HL-60/S4 treated with phorbol 12-myristate 13-acetate at 8.2 ng/mL for 4 days and 3 days (cell line): ENCODE measurements at regions not wholly inside any gene's neighbourhood (a gene's known extent, or its start where the extent isn't known, plus 50 kb on each side); places are given as distances from the start of the nearest gene placed in this dataset.

Experiments used
- in situ Hi-C: fragments of 300-500 bp; cut with MboI; formaldehyde crosslinking; loops from 2 replicates; pipeline ENCODE4 v1.15.0; 2022; ENCODE audit warnings: low sequenced_read_pairs

DNA sequence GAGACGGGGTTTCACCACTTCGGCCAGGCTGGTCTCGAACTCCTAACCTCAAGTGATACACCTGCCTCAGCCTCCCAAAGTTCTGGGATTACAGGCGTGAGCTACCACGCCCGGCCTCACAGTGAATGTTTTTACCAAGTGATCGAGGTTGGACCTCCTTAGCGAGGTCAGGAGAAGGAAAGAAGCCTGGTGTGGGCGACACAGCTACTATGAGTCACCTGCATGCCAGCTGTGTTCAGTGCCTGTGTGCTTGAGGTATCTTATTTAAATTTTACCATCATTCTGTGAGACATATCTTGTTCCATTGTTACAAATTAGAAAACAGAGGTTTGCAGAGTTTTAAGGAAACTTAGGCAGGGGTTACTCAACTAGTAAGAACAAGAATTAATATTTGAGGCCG, 174.8 kb upstream of the DYNLRB2 start:
- in situ Hi-C loops, result no loop called here

DNA sequence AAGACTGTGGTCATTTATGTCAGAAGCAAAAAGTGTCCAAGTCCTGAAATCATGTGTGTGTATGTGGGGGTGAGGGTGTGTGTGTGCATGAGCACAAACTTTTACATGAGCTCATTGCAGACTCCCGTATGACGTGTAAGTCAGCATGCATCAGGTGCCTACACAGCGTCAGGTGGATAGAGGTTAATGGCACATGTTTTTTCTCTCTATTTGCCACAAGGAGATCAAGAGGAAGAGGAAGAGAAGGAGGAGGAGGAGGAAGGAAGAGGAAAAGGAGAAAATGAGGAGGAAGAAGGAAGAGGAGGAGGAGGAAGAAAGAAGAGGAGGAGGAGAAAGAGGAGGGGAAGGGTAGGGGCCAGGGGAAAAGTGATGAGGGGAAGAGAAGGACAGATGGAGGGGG, 178.0 kb upstream of the DYNLRB2 start:
- in situ Hi-C loops, result no loop called here

DNA sequence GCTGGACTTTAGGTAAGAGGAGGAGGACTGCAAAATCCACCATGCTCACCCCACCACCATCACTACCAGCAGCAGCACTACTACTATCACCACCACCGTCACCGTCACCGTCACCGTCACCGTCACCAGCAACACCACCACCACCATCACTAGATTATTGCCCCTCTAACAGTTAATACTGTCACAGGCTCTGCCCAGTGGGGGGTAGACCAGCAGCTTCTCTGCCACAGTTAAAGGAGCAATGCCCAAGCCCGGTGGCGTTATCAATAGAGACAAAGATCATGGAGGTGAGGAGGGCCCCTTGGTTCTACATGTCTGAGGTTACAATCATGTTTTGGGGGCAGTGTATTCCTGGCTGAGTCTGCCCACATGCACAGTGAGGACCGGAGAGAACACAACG, 184.4 kb upstream of the DYNLRB2 start:
- in situ Hi-C loops, result no loop called here

DNA sequence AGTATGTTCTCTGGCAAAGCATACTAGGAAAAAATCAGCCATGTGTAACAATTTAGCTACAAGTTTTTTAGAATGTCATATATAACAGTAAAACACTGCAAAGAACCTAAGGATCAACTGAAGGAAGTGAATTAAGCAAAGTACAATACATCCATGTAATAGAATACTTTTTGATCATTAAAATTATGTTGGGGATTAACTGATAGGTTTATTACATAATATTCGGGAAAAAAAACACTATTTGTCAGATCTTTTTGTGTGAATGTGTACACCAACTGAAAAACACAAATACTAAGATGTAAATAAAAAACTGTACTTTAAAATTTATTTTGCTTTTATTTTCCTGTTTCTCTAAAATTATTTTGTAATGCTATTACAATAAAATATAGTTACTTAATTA, 185.5 kb upstream of the DYNLRB2 start:
- in situ Hi-C loops, result no loop called here

- in situ Hi-C loops, result no loop called here
Measured at GRCh38 chr16:80350061-80350460, 190.7 kb upstream of the DYNLRB2 start.

- in situ Hi-C loops, result no loop called here
Measured at GRCh38 chr16:80347900-80348299, 192.9 kb upstream of the DYNLRB2 start.

DNA sequence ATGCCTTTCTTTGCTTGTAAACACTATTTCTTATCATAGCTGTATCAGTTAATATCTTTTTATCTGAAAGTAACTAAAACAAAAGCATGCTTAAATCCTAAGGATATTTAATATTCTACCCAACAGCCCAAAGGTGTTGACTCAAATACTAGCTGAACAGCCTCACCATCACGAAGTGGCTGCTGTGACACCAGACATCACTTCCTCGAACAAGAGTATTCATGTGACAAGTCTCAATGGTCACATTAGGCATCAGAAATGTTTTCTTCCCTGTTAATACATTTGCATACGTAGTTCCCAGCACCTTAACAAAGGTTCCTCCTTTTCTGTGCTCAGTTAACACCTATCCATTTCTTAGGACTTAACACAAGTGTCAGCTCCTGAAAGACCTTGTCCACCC, 193.8 kb upstream of the DYNLRB2 start:
- in situ Hi-C loops, result no loop called here

GRCh38 chr16:80346111-80346632, 194.6 kb upstream of the DYNLRB2 start:
- in situ Hi-C loops, result no loop called here

DNA sequence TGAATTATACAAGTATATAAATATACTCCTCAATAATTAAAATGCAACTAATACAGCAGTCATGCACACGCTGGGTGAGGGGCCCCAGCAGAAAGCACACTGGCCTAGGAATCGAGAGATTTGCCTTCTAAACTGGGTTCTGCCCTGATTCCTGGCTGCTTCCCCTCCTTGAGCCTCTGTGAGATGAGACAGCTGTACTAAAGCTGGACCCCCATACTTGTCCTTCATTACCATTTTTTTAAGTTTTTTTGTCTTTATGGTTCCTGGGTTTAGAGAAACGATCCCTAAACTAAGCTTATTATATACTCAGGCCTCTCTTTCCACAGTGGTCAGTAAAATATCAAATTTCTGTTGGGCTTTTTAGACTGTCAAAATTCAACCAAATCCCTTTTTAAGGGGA, 195.1 kb upstream of the DYNLRB2 start:
- in situ Hi-C loops, result no loop called here

DNA sequence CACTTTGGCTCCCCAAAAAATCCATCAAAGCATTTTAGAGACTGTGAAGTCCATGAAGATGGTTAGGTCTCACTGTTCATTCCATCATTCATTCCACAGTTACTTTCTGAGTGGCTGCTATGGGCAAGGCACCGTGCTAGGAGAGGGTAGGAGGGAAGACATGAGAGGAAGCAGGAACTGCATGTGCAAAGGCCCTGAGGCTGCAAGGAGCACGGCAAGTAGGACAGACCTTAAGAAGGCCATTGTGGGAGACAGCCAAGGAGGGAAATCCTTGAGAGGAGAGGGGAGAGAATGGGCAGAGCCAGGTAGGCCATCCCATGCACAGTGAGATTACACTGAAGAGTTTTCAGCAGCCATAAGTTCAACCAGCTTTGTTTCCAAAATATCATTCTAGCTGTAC, 196.2 kb upstream of the DYNLRB2 start:
- in situ Hi-C loops, result no loop called here

DNA sequence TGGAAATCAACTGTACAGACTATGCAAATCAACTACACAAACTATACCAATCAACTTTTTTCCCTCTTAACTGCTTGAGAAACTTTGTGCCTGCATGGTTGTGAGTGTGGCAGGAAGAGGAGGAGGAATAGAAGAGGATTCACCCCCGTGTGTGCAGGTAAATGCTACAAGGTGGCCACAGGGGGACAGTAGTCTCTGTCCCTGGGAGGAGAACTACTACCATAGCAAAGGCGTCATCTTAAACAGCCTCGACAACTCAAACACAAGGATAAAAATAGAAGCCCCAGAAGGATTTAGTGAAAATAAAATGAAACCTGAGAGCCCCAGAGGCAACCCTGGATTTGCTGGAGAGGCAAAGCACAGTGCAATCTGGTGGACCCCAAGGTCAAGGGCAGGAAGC, 199.5 kb upstream of the DYNLRB2 start:
- in situ Hi-C loops, result no loop called here

DNA sequence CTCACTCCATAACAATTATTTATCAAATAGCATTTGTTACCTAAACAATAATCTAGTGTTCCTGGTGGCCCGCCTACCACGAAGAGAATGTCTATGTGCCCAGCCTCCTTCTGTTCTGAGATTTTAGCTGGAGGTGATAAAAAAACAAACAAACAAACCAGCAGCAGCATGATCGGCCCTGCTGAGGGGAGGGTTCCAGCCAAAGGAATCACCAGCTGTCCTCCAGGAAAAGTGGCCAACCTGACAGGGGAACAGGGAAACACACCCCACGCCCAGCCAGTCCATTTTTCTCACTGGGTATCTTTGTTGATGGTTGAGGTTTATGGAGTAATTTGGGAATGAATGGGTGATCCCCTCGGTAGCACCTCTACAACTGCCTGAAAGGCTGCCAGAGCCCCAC, 203.0 kb upstream of the DYNLRB2 start:
- in situ Hi-C loops, result no loop called here

- in situ Hi-C loops, result no loop called here
Measured at GRCh38 chr16:80330803-80331202, 210.0 kb upstream of the DYNLRB2 start.

DNA sequence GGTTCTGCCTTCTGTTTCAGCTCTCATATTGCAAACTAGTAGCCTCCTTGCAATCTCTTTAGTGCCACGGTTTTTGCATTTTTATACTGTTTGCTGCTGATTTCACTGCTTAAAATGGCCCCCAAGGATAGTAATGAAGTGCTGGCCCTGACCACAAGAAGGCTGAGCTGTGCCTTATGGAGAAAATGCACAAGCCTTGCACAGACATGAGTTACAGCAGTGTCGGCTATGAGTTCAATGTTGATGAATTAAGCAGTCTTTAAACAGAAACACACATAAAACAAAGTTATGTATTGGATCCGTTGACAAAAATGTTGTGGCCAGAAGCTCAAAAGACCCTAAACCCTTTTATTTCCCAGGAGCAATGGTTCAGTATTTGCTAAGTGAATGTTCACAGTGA, 210.6 kb upstream of the DYNLRB2 start:
- in situ Hi-C loops, result no loop called here

DNA sequence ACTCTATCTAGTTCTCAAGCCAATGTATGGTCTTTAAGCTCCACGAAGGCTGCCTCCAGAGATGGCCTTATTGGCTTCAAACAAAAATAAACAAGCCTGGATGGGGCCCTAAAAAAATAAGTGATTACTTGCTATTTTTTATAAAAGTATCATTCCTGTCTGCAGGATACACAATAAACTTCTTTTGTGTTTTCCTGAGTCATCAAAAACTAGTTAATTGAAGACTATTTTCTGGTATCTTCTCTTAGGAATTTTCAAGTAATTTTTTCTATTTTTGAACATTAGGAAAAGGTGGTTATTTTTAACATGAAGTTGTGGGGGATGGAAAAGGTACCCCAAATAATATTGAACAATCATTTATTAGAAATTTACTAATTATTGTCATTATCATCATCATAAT, 213.1 kb upstream of the DYNLRB2 start:
- in situ Hi-C loops, result no loop called here

- in situ Hi-C loops, result no loop called here
Measured at GRCh38 chr16:80324371-80324770, 216.4 kb upstream of the DYNLRB2 start.

GRCh38 chr16:80323808-80324195, 217.0 kb upstream of the DYNLRB2 start:
- in situ Hi-C loops, result no loop called here

DNA sequence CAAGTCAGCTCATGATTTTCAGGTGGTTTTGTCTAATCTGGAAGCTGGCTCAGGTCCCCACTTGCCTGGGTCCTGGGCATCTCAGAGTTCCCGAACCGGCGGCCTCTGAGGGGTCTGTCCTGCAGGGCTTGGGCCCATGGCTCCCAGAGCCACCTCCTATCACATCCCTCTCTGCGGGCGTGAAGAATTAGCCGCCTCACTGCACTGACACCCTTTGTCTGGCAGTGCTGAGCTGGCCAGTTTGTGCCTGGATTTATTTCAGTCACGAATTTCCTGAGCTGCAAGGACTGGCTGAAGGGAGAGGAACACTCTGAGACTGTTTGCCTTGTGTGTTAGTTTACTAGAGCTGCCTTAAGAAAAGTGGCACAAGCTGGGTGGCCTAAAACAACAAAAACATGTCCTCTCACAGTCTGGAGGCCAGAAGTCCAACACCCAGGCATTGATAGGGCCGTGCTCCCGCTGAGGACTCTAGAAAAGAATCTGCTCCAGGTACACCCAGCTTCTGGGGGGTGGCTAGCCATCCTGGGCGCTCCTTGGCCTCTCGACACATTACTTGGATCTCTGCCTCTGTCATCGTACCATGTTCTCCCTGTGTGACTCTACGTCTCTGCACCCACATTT, 217.5 kb upstream of the DYNLRB2 start:
- in situ Hi-C loops, result no loop called here

DNA sequence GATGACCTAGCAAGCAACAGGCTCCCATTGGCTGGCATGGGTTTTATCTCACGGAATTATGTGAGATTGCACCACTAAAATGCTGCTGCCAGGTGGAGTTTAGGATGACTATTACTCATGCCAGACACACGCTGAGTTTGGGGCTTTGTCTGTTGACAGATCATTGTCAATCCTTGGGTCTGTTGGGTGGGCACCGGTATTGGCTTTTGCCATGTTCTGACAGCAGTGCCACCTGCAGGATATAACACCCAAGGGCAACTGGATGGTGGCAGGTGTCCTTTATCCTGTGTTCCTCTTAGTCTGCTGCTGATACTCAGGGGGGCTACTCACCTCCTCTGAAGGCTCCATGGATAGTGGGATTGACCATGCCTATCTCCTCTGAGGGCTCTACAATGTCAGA, 221.6 kb upstream of the DYNLRB2 start:
- in situ Hi-C loops, result no loop called here

GRCh38 chr16:80318107-80318506, 222.7 kb upstream of the DYNLRB2 start:
- in situ Hi-C loops, result no loop called here

- in situ Hi-C loops, result no loop called here
Measured at GRCh38 chr16:80317599-80318037, 223.2 kb upstream of the DYNLRB2 start.

GRCh38 chr16:80317116-80317515, 223.7 kb upstream of the DYNLRB2 start:
- in situ Hi-C loops, result no loop called here

- in situ Hi-C loops, result no loop called here
Measured at GRCh38 chr16:80314042-80314441, 226.8 kb upstream of the DYNLRB2 start.
